ENCODE measurements at regions not wholly inside any gene's neighbourhood (a gene's known extent, or its start where the extent isn't known, plus 50 kb on each side); places are given as distances from the start of the nearest gene placed in this dataset.
A peak's percentile ranks its signal among the peaks of the same experiment; 100 is the strongest.
"Not testable (repeated sequence)": the region's sequence is repeated elsewhere in the genome, so short reads cannot be mapped to it uniquely, and the experiment has no call there.

GRCh38 chr9:19927560-19927959 lies 138.7 kb upstream of the SLC24A2 start:
- no peak for DNase-seq

GRCh38 chr9:19926774-19927173 lies 137.9 kb upstream of the SLC24A2 start:
- DNase-seq = no peak

- peak; percentile 95 for DNase-seq
Measured at GRCh38 chr9:19925674-19926503, 137.1 kb upstream of the SLC24A2 start.

GRCh38 chr9:19924080-19924479 lies 135.2 kb upstream of the SLC24A2 start:
- no peak for DNase-seq

GRCh38 chr9:19922476-19923118 lies 133.8 kb upstream of the SLC24A2 start:
- peak; percentile 7 for DNase-seq

- DNase-seq = no peak
Measured at GRCh38 chr9:19920401-19920800, 131.6 kb upstream of the SLC24A2 start.

- no peak for DNase-seq
Measured at GRCh38 chr9:19918630-19919029, 129.8 kb upstream of the SLC24A2 start.

- DNase-seq = no peak
Measured at GRCh38 chr9:19914044-19914443, 125.2 kb upstream of the SLC24A2 start.

- no peak for DNase-seq
Measured at GRCh38 chr9:19913151-19913550, 124.3 kb upstream of the SLC24A2 start.

GRCh38 chr9:19903076-19903475 lies 114.2 kb upstream of the SLC24A2 start:
- no peak for DNase-seq

GRCh38 chr9:19901586-19901985 lies 112.7 kb upstream of the SLC24A2 start:
- no peak for DNase-seq

GRCh38 chr9:19896161-19896560 lies 107.3 kb upstream of the SLC24A2 start:
- DNase-seq = no peak

- not testable (repeated sequence) for DNase-seq
Measured at GRCh38 chr9:19895578-19895977, 106.7 kb upstream of the SLC24A2 start.

GRCh38 chr9:19895006-19895405 lies 106.2 kb upstream of the SLC24A2 start:
- DNase-seq = no peak

- no peak for DNase-seq
Measured at GRCh38 chr9:19885608-19886007, 96.8 kb upstream of the SLC24A2 start.

- no peak for DNase-seq
Measured at GRCh38 chr9:19879062-19879461, 90.2 kb upstream of the SLC24A2 start.

- DNase-seq = no peak
Measured at GRCh38 chr9:19876569-19877316, 87.9 kb upstream of the SLC24A2 start.

- DNase-seq = no peak
Measured at GRCh38 chr9:19875291-19875920, 86.6 kb upstream of the SLC24A2 start.

GRCh38 chr9:19873188-19873587 lies 84.4 kb upstream of the SLC24A2 start:
- DNase-seq = not testable (repeated sequence)

- DNase-seq = no peak
Measured at GRCh38 chr9:19870988-19871387, 82.2 kb upstream of the SLC24A2 start.

- no peak for DNase-seq
Measured at GRCh38 chr9:19840953-19841352, 52.1 kb upstream of the SLC24A2 start.

All from NCI-H748 treated with DMSO at 0.1 percent for 48 hours (cell line).